ENCODE measurements at regions not wholly inside any gene's neighbourhood (a gene's known extent, or its start where the extent isn't known, plus 50 kb on each side); places are given as distances from the start of the nearest gene placed in this dataset.

- no peak overlapping the region for H3K27ac ChIP-seq (ENCODE audit: insufficient read depth, low read length)
Observed at GRCh38 chr3:135865553-135865952, 100.0 kb upstream of the PPP2R3A start.

More at GRCh38 chr3:135865553-135865952, 100.0 kb upstream of the PPP2R3A start:
- Histone ChIP-seq H3K18ac (ENCODE audit: low read depth, low read length) (no peak overlapping the region), H3K4me1 (ENCODE audit: control insufficient read depth, insufficient read depth, low read length) (no peaks in the 10 kb centered on the region), H2BK120ac (ENCODE audit: low read depth, low read length) (no peak overlapping the region), H3K9me3 (ENCODE audit: control insufficient read depth, insufficient read depth, low read length) (no peaks in the 10 kb centered on the region), H3K56ac (ENCODE audit: extremely low read depth, insufficient read depth, low read length) (no peak overlapping the region; the same call in 1 of the 2 replicates), H3K14ac (replicated peaks; ENCODE audit: low read depth, low read length) (no peak overlapping the region), H3K23ac (ENCODE audit: low read depth, low read length) (no peak overlapping the region), H3K4me3 (ENCODE audit: insufficient read depth, low read depth, low read length) (no peak overlapping the region), H4K20me1 (ENCODE audit: insufficient read depth, low read length) (no peaks in the 10 kb centered on the region), H4K5ac (ENCODE audit: low read depth, low read length) (no peak overlapping the region), H2BK15ac (ENCODE audit: low read depth, low read length) (no peak overlapping the region), H3K79me1 (ENCODE audit: low read depth in 1 of 2, low read length in 2 of 2) (no peaks in the 10 kb centered on the region), H3K9ac (ENCODE audit: low read depth, low read length) (no peak overlapping the region), H3K4ac (ENCODE audit: low read depth, low read length) (no peak overlapping the region), H4K91ac (ENCODE audit: insufficient read depth, low read depth, low read length) (no peak overlapping the region), H3K9me1 (ENCODE audit: insufficient read depth, low read length) (no peaks in the 10 kb centered on the region), H3K4me2 (ENCODE audit: low read depth, low read length) (no peak overlapping the region), H2AK5ac (ENCODE audit: low read depth, low read length) (no peak overlapping the region), H3K36me3 (ENCODE audit: control insufficient read depth, insufficient read depth, low read length) (no peaks in the 10 kb centered on the region), H2BK5ac (ENCODE audit: low read depth, low read length, poor library complexity, severe bottlenecking) (no peak overlapping the region), H2AK9ac (replicated peaks; ENCODE audit: low read depth, low read length, poor library complexity) (no peak overlapping the region), H3K27me3 (ENCODE audit: control insufficient read depth, insufficient read depth, low read length) (peaks cover 2% of the 10 kb centered on the region; the same call in 1 of the 2 replicates), H2BK20ac (ENCODE audit: low read depth, low read length) (no peak overlapping the region), H4K8ac (ENCODE audit: low read depth in 2 of 2, low read length in 2 of 2) (no peak overlapping the region), H2AFZ (replicated peaks; ENCODE audit: low read length, poor library complexity) (no peak overlapping the region)
- WGBS, 2 experiments (ENCODE audit: extremely low coverage in 2 of 2, insufficient read length in 1 of 2), result no CpG with 5 or more reads among the region's 2 CpGs
- dilution Hi-C loops (cut with HindIII; ENCODE audit: low sequenced_read_pairs, unreplicated experiment), result no loop called here
- no TSS peak for BruUV-seq (replicated peaks)
- TF ChIP-seq CHD1 (IDR thresholded peaks at IDR 0.05; ENCODE audit: low read depth, low read length), result no peak
- no peak for TF ChIP-seq CTCF (conservative IDR thresholded peaks at IDR 0.05; ENCODE audit: low read depth, low read length)
- no peak for TF ChIP-seq ELK1 (IDR thresholded peaks at IDR 0.05; ENCODE audit: borderline replicate concordance, low read depth, low read length)
- no peak for TF ChIP-seq FOS (IDR thresholded peaks at IDR 0.05; ENCODE audit: low read depth, low read length)
- TF ChIP-seq RFX5 (IDR thresholded peaks at IDR 0.05; ENCODE audit: low read depth, low read length), result no peak
- TF ChIP-seq RAD21 (IDR thresholded peaks at IDR 0.05; ENCODE audit: low read length), result no peak
- TF ChIP-seq MAFK (IDR thresholded peaks at IDR 0.05; ENCODE audit: low read depth, low read length), result no peak
- no peak for TF ChIP-seq MAZ (IDR thresholded peaks at IDR 0.05; ENCODE audit: borderline replicate concordance, low read depth, low read length)
- TF ChIP-seq MXI1 (IDR thresholded peaks at IDR 0.05; ENCODE audit: borderline replicate concordance, low read depth, low read length), result no peak
- no peak for TF ChIP-seq BHLHE40 (IDR thresholded peaks at IDR 0.05; ENCODE audit: low read depth, low read length)
- no peak for TF ChIP-seq NFE2L2 (IDR thresholded peaks at IDR 0.05; ENCODE audit: low read depth, low read length)
- TF ChIP-seq POLR2A (IDR thresholded peaks at IDR 0.05; ENCODE audit: low read depth, low read length), result no peak
- TF ChIP-seq SMC3 (IDR thresholded peaks at IDR 0.05; ENCODE audit: low read depth, low read length), result no peak
- TF ChIP-seq CEBPB (IDR thresholded peaks at IDR 0.05; ENCODE audit: low read depth, low read length), result no peak
- DNase-seq (no peak), ATAC-seq (ENCODE audit: low read depth) (no peak)
- in situ Hi-C loops (cut with MboI; ENCODE audit: low sequenced_read_pairs), result no loop called here
- intact Hi-C loops (cut with micrococcal nuclease), result no loop called here
- CTCF ChIA-PET, result no interaction called here
- POLR2A ChIA-PET (ENCODE audit: unreplicated experiment), result no interaction called here
